Esophagus muscularis mucosa (tissue), 4 donors: ENCODE measurements at regions not wholly inside any gene's neighbourhood (a gene's known extent, or its start where the extent isn't known, plus 50 kb on each side); places are given as distances from the start of the nearest gene placed in this dataset.

Source experiments
- DNase-seq: peaks from one replicate; pipeline ENCODE4 v3.0.0-alpha.2; 2017; ENCODE audit errors: extremely low spot score
- H3K27ac ChIP-seq, 4 donors: fragments of 200-600 bp; sonication (generic); replicated peaks in 1 of 4; 1 replicate in 3 of 4; 2 replicates in 1 of 4; pipeline ENCODE4 v1.5.1; 2016 to 2019; ENCODE audit warnings: mild to moderate bottlenecking in 1 of 4
- H3K27me3 ChIP-seq, 4 donors: fragments of 200-600 bp; sonication (generic); one replicate each; pipeline versions ENCODE4 v1.5.1 to v1.6.0; 2016 to 2019
- H3K36me3 ChIP-seq, 4 donors: fragments of 200-600 bp; sonication (generic); one replicate each; pipeline ENCODE4 v1.5.1; 2016 to 2019
- H3K4me1 ChIP-seq, 4 donors: fragments of 200-600 bp; sonication (generic); one replicate each; pipeline ENCODE4 v1.5.1; 2016 to 2019
- H3K4me3 ChIP-seq, 4 donors: fragments of 200-600 bp; sonication (generic); 1 replicate in 2 of 4; 2 replicates in 2 of 4; pipeline ENCODE4 v1.5.1; 2016 to 2019; ENCODE audit warnings: mild to moderate bottlenecking in 4 of 4, moderate library complexity in 1 of 4
- H3K9me3 ChIP-seq, 4 donors: fragments of 200-600 bp; sonication (generic); 1 replicate in 3 of 4; 2 replicates in 1 of 4; pipeline ENCODE4 v1.5.1; 2016 to 2019
- EP300 ChIP-seq: sonication (generic); formaldehyde crosslinking; IDR thresholded peaks from one replicate; pipeline ENCODE4 v1.6.1; 2017; ENCODE audit warnings: antibody characterized with exemption
- POLR2A ChIP-seq: fragments of 450-650 bp; IDR thresholded peaks from one replicate; pipeline ENCODE4 v1.6.1; 2017; ENCODE audit warnings: antibody characterized with exemption, moderate library complexity, mild to moderate bottlenecking, low read depth
- POLR2AphosphoS5 ChIP-seq, 2 donors: sonication (generic); formaldehyde crosslinking; IDR thresholded peaks; one replicate each; pipeline ENCODE4 v1.6.1; 2017; ENCODE audit warnings: antibody characterized with exemption in 2 of 2
- WGBS: methylation state at CpG from one replicate; pipeline ENCODE4 v1.1.5; 2018; 5-methylcytosine and 5-hydroxymethylcytosine counted together
- intact Hi-C: fragments of 100-400 bp; cut with DNase I; formaldehyde crosslinking; loops from one replicate; pipeline ENCODE4 v1.15.1; 2023
- TF ChIP-seq, protein P1 (sequence below), 3 experiments: fragments of 200-600 bp in 2 of 3; fragments of 450-650 bp in 1 of 3; sonication (generic) in 2 of 3; IDR thresholded peaks; one replicate each; pipeline ENCODE4 v1.5.1; 2017 to 2019; ENCODE audit warnings: antibody characterized with exemption in 3 of 3, mild to moderate bottlenecking in 2 of 3, moderate library complexity in 1 of 3

- no peaks in the 10 kb centered on the region for H3K36me3 ChIP-seq
- no peaks in the 10 kb centered on the region for H3K9me3 ChIP-seq
- H3K4me3 ChIP-seq = no peak overlapping the region
- no peak for TF ChIP-seq EP300
- no peak for TF ChIP-seq POLR2A
- TF ChIP-seq POLR2AphosphoS5 (IDR thresholded peaks at IDR 0.05) = no peak
- 91% methylated on average over 6 of the region's 6 CpGs for WGBS
- DNase-seq = no peak
- H3K4me1 ChIP-seq = peaks cover 7 to 42% (median 34%) of the 10 kb centered on the region in 4 donors
- no peaks in the 10 kb centered on the region for H3K27me3 ChIP-seq
- no peak overlapping the region for H3K27ac ChIP-seq
- intact Hi-C loops = loop anchor here (5.0 kb wide), 1 partner anchor 68 kb away; no protein-coding TSS in a partner anchor
These were observed 50.8 kb upstream of the PRDM11 start for GRCh38 chr11:45095691-45096010.

- no peaks in the 10 kb centered on the region for H3K36me3 ChIP-seq
- H3K9me3 ChIP-seq = no peaks in the 10 kb centered on the region
- 69% methylated on average over 4 of the region's 4 CpGs for WGBS
- intact Hi-C loops = loop anchor here (5.0 kb wide), 1 partner anchor 69 kb away; no protein-coding TSS in a partner anchor
- peaks cover 5 to 34% (median 30%) of the 10 kb centered on the region in 4 donors for H3K4me1 ChIP-seq
- H3K4me3 ChIP-seq = no peak overlapping the region
- DNase-seq = peak; percentile 86
- no peak overlapping the region for H3K27ac ChIP-seq
- no peaks in the 10 kb centered on the region for H3K27me3 ChIP-seq
- no peak for TF ChIP-seq POLR2AphosphoS5 (IDR thresholded peaks at IDR 0.05)
- TF ChIP-seq, protein P1, sequence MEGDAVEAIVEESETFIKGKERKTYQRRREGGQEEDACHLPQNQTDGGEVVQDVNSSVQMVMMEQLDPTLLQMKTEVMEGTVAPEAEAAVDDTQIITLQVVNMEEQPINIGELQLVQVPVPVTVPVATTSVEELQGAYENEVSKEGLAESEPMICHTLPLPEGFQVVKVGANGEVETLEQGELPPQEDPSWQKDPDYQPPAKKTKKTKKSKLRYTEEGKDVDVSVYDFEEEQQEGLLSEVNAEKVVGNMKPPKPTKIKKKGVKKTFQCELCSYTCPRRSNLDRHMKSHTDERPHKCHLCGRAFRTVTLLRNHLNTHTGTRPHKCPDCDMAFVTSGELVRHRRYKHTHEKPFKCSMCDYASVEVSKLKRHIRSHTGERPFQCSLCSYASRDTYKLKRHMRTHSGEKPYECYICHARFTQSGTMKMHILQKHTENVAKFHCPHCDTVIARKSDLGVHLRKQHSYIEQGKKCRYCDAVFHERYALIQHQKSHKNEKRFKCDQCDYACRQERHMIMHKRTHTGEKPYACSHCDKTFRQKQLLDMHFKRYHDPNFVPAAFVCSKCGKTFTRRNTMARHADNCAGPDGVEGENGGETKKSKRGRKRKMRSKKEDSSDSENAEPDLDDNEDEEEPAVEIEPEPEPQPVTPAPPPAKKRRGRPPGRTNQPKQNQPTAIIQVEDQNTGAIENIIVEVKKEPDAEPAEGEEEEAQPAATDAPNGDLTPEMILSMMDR (IDR thresholded peaks at IDR 0.05) = no peak
- TF ChIP-seq EP300 = no peak
- no peak for TF ChIP-seq POLR2A
These were observed 49.8 kb upstream of the PRDM11 start for GRCh38 chr11:45096636-45097035.
